GM21786 (cell line): ENCODE measurements at regions not wholly inside any gene's neighbourhood (a gene's known extent, or its start where the extent isn't known, plus 50 kb on each side); places are given as distances from the start of the nearest gene placed in this dataset.
"Not testable (repeated sequence)": the region's sequence is repeated elsewhere in the genome, so short reads cannot be mapped to it uniquely, and the experiment has no call there.

Experiments
- ATAC-seq: cut with Tn5 transposase; IDR thresholded peaks from one replicate; pipeline ENCODE4 v1.9.1; 2021; ENCODE audit not compliant: unreplicated experiment

- peak; percentile 82 for ATAC-seq
These were observed 62.6 kb upstream of the CDR2 start for GRCh38 chr16:22436823-22437652.

GRCh38 chr16:22436326-22436822, 62.0 kb upstream of the CDR2 start:
- peak; percentile 16 for ATAC-seq

GRCh38 chr16:22431314-22431713, 56.9 kb upstream of the CDR2 start:
- not testable (repeated sequence) for ATAC-seq

- no peak for ATAC-seq
These were observed 54.2 kb upstream of the CDR2 start for GRCh38 chr16:22428654-22429053.

GRCh38 chr16:22427556-22427955, 53.1 kb upstream of the CDR2 start:
- no peak for ATAC-seq

GRCh38 chr16:22425847-22426246, 51.4 kb upstream of the CDR2 start:
- no peak for ATAC-seq

GRCh38 chr16:22425036-22425801, 50.8 kb upstream of the CDR2 start:
- ATAC-seq: no peak

- ATAC-seq: no peak
These were observed 49.9 kb upstream of the CDR2 start for GRCh38 chr16:22424161-22424937.
